Endothelial cell of umbilical vein (primary cell): ENCODE measurements at regions not wholly inside any gene's neighbourhood (a gene's known extent, or its start where the extent isn't known, plus 50 kb on each side); places are given as distances from the start of the nearest gene placed in this dataset.
"Not testable (repeated sequence)": the region's sequence is repeated elsewhere in the genome, so short reads cannot be mapped to it uniquely, and the experiment has no call there.

Source experiments
- CTCF ChIP-seq, 2 donors: IDR thresholded peaks; 1 replicate in 1 of 2; 2 replicates in 1 of 2; pipeline ENCODE4 v1.5.1; 2011; ENCODE audit warnings: low read length in 2 of 2, mild to moderate bottlenecking in 2 of 2, moderate library complexity in 2 of 2, control low read depth in 1 of 2, inconsistent platforms in 1 of 2, low read depth in 1 of 2; ENCODE audit not compliant: insufficient read depth in 1 of 2; ENCODE audit errors: extremely low read depth in 1 of 2
- EZH2 ChIP-seq: IDR thresholded peaks from 2 replicates; pipeline ENCODE4 v1.6.1; 2012; ENCODE audit warnings: borderline replicate concordance, low read depth, mild to moderate bottlenecking, moderate library complexity, low read length, inconsistent platforms; ENCODE audit not compliant: severe bottlenecking
- POLR2A ChIP-seq: IDR thresholded peaks from 2 replicates; pipeline ENCODE4 v1.6.1; 2012; ENCODE audit warnings: low read depth, mild to moderate bottlenecking, control low read depth, low read length

- TF ChIP-seq POLR2A; CTCF (IDR thresholded peaks at IDR 0.05; ENCODE audit: extremely low read depth in 1 of 2, insufficient read depth in 1 of 2, low read depth in 1 of 2, low read length in 2 of 2); EZH2: not testable (repeated sequence)
Observed at GRCh38 chr7:150139840-150140239, 183.3 kb upstream of the LRRC61 start.
